WTC11 (cell line): ENCODE measurements at regions not wholly inside any gene's neighbourhood (a gene's known extent, or its start where the extent isn't known, plus 50 kb on each side); places are given as distances from the start of the nearest gene placed in this dataset.

Experiments used
- CBFB ChIP-seq: sonication (generic); formaldehyde crosslinking; IDR thresholded peaks from 2 replicates; pipeline ENCODE4 v1.8.1; 2022; ENCODE audit warnings: mild to moderate bottlenecking, low read depth, missing genetic modification reagents
- ELF4 ChIP-seq: sonication (generic); formaldehyde crosslinking; IDR thresholded peaks from 2 replicates; pipeline ENCODE4 v1.8.1; 2022; ENCODE audit warnings: low read depth, mild to moderate bottlenecking, moderate library complexity, missing genetic modification reagents
- MYBL2 ChIP-seq: sonication (generic); formaldehyde crosslinking; IDR thresholded peaks from 2 replicates; pipeline ENCODE4 v1.8.1; 2023; ENCODE audit warnings: mild to moderate bottlenecking, moderate library complexity, missing genetic modification reagents
- RORB ChIP-seq: fragments of 250-450 bp; sonication (Bioruptor Pico); IDR thresholded peaks from 2 replicates; pipeline ENCODE4 v1.9.0; 2021; ENCODE audit warnings: mild to moderate bottlenecking
- TP53 ChIP-seq: sonication (generic); formaldehyde crosslinking; IDR thresholded peaks from 2 replicates; pipeline ENCODE4 v1.8.1; 2023; ENCODE audit warnings: mild to moderate bottlenecking, missing genetic modification reagents
- ZNF317 ChIP-seq: sonication (generic); formaldehyde crosslinking; IDR thresholded peaks from 2 replicates; pipeline ENCODE4 v1.8.1; 2023; ENCODE audit warnings: low read depth, mild to moderate bottlenecking, moderate library complexity, missing genetic modification reagents, borderline replicate concordance
- ZNF416 ChIP-seq: fragments of 250-450 bp; sonication (Bioruptor Pico); IDR thresholded peaks from 2 replicates; pipeline ENCODE4 v1.9.0; 2021; ENCODE audit warnings: mild to moderate bottlenecking, inconsistent platforms
- TF ChIP-seq, protein P1 (sequence below): sonication (generic); formaldehyde crosslinking; IDR thresholded peaks from 2 replicates; pipeline ENCODE4 v1.8.1; 2022; ENCODE audit warnings: low read depth, mild to moderate bottlenecking, moderate library complexity, missing genetic modification reagents, borderline replicate concordance
- TF ChIP-seq, protein P2 (sequence below): fragments of 200-600 bp; IDR thresholded peaks from 2 replicates; pipeline ENCODE4 v1.8.0; 2022; ENCODE audit warnings: antibody characterized with exemption
- TF ChIP-seq, protein P3 (sequence below): sonication (generic); formaldehyde crosslinking; IDR thresholded peaks from 2 replicates; pipeline ENCODE4 v1.8.1; 2022; ENCODE audit warnings: mild to moderate bottlenecking, moderate library complexity, missing genetic modification reagents
- TF ChIP-seq, protein P4 (sequence below): sonication (generic); formaldehyde crosslinking; IDR thresholded peaks from 2 replicates; pipeline ENCODE4 v1.8.1; 2023; ENCODE audit warnings: mild to moderate bottlenecking, missing genetic modification reagents

DNA sequence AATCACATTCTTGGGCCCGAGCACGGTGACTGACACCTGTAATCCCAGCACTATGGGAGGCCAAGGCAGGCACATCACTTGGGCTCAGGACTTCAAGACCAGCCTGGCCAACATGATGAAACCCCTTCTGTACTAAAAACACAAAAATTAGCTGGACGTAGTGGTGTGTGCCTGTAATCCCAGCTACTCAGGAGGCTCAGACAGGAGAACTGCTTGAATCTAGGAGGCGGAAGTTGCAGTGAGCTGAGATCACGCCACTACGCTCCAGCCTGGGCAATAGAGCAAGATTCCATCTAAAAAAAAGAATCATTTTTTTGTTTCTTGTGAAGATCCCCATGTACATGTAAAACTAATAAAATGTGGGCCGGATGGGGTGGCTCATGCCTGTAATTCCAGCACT is 53.1 kb upstream of the ATF7IP2 start:
- TF ChIP-seq, protein P1, sequence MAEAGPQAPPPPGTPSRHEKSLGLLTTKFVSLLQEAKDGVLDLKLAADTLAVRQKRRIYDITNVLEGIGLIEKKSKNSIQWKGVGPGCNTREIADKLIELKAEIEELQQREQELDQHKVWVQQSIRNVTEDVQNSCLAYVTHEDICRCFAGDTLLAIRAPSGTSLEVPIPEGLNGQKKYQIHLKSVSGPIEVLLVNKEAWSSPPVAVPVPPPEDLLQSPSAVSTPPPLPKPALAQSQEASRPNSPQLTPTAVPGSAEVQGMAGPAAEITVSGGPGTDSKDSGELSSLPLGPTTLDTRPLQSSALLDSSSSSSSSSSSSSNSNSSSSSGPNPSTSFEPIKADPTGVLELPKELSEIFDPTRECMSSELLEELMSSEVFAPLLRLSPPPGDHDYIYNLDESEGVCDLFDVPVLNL (CRISPR knock-in tag): no peak
- TF ChIP-seq ZNF416 (CRISPR knock-in tag) (no peak), CBFB (no peak), RORB (no peak), ZNF317 (CRISPR knock-in tag) (no peak), MYBL2 (CRISPR knock-in tag) (no peak), ELF4 (CRISPR knock-in tag) (no peak), TP53 (CRISPR knock-in tag) (no peak)
- TF ChIP-seq, protein P2, sequence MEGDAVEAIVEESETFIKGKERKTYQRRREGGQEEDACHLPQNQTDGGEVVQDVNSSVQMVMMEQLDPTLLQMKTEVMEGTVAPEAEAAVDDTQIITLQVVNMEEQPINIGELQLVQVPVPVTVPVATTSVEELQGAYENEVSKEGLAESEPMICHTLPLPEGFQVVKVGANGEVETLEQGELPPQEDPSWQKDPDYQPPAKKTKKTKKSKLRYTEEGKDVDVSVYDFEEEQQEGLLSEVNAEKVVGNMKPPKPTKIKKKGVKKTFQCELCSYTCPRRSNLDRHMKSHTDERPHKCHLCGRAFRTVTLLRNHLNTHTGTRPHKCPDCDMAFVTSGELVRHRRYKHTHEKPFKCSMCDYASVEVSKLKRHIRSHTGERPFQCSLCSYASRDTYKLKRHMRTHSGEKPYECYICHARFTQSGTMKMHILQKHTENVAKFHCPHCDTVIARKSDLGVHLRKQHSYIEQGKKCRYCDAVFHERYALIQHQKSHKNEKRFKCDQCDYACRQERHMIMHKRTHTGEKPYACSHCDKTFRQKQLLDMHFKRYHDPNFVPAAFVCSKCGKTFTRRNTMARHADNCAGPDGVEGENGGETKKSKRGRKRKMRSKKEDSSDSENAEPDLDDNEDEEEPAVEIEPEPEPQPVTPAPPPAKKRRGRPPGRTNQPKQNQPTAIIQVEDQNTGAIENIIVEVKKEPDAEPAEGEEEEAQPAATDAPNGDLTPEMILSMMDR: no peak
- TF ChIP-seq, protein P3, sequence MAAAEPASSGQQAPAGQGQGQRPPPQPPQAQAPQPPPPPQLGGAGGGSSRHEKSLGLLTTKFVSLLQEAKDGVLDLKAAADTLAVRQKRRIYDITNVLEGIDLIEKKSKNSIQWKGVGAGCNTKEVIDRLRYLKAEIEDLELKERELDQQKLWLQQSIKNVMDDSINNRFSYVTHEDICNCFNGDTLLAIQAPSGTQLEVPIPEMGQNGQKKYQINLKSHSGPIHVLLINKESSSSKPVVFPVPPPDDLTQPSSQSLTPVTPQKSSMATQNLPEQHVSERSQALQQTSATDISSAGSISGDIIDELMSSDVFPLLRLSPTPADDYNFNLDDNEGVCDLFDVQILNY (CRISPR knock-in tag): no peak
- TF ChIP-seq, protein P4, sequence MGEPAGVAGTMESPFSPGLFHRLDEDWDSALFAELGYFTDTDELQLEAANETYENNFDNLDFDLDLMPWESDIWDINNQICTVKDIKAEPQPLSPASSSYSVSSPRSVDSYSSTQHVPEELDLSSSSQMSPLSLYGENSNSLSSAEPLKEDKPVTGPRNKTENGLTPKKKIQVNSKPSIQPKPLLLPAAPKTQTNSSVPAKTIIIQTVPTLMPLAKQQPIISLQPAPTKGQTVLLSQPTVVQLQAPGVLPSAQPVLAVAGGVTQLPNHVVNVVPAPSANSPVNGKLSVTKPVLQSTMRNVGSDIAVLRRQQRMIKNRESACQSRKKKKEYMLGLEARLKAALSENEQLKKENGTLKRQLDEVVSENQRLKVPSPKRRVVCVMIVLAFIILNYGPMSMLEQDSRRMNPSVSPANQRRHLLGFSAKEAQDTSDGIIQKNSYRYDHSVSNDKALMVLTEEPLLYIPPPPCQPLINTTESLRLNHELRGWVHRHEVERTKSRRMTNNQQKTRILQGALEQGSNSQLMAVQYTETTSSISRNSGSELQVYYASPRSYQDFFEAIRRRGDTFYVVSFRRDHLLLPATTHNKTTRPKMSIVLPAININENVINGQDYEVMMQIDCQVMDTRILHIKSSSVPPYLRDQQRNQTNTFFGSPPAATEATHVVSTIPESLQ (CRISPR knock-in tag): no peak
